ENCODE measurements at regions not wholly inside any gene's neighbourhood (a gene's known extent, or its start where the extent isn't known, plus 50 kb on each side); places are given as distances from the start of the nearest gene placed in this dataset.

- TF ChIP-seq POLR2A (IDR thresholded peaks at IDR 0.05; ENCODE audit: low read length) (no peak), CTCF (IDR thresholded peaks at IDR 0.05) (no peak), EP300 (IDR thresholded peaks at IDR 0.05) (no peak), RAD21 (conservative IDR thresholded peaks at IDR 0.05 in 1 of 2, IDR thresholded peaks at IDR 0.05 in 1 of 2) (no peak), CHD2 (IDR thresholded peaks at IDR 0.05; ENCODE audit: low read length, partially characterized antibody) (no peak), KDM5A (IDR thresholded peaks at IDR 0.05) (no peak)
These were observed 96.7 kb downstream of the SNX5 start for GRCh38 chr20:17871886-17872285.
